Adipocyte (in vitro differentiated cells): ENCODE measurements at regions not wholly inside any gene's neighbourhood (a gene's known extent, or its start where the extent isn't known, plus 50 kb on each side); places are given as distances from the start of the nearest gene placed in this dataset.

ENCODE experiments used
- DNase-seq: peaks from one replicate; pipeline ENCODE4 v3.0.0-alpha.2; 2015; ENCODE audit warnings: low read depth
- H3K27me3 ChIP-seq: replicated peaks from 2 replicates; pipeline ENCODE4 v1.7.0; 2013; ENCODE audit warnings: mild to moderate bottlenecking, low read length, moderate library complexity; ENCODE audit not compliant: control insufficient read depth, insufficient read depth
- H3K36me3 ChIP-seq: 2 replicates; pipeline ENCODE4 v1.7.0; 2013; ENCODE audit warnings: low read length, mild to moderate bottlenecking, moderate library complexity; ENCODE audit not compliant: control insufficient read depth, insufficient read depth, severe bottlenecking
- H3K4me1 ChIP-seq: 2 replicates; pipeline ENCODE4 v1.7.0; 2013; ENCODE audit warnings: mild to moderate bottlenecking, low read length, moderate library complexity; ENCODE audit not compliant: control insufficient read depth, insufficient read depth
- H3K4me3 ChIP-seq: 2 replicates; pipeline ENCODE4 v1.7.0; 2013; ENCODE audit warnings: mild to moderate bottlenecking, low read length, moderate library complexity
- H3K9ac ChIP-seq: 2 replicates; pipeline ENCODE4 v1.7.0; 2013; ENCODE audit warnings: mild to moderate bottlenecking, low read length, moderate library complexity
- H3K9me3 ChIP-seq: 2 replicates; pipeline ENCODE4 v1.7.0; 2013; ENCODE audit warnings: mild to moderate bottlenecking, low read length, moderate library complexity; ENCODE audit not compliant: control insufficient read depth

GRCh38 chr3:118541796-118542195 lies 492.9 kb downstream of the IGSF11 start:
- H3K9me3 ChIP-seq = no peaks in the 10 kb centered on the region
- no peak overlapping the region for H3K9ac ChIP-seq
- H3K36me3 ChIP-seq = no peaks in the 10 kb centered on the region
- DNase-seq = no peak
- no peak overlapping the region for H3K4me3 ChIP-seq
- H3K27me3 ChIP-seq = no peaks in the 10 kb centered on the region
- H3K4me1 ChIP-seq = no peaks in the 10 kb centered on the region

GRCh38 chr3:118543832-118544231 lies 490.8 kb downstream of the IGSF11 start:
- DNase-seq = no peak
- no peaks in the 10 kb centered on the region for H3K27me3 ChIP-seq
- H3K4me3 ChIP-seq = no peak overlapping the region
- no peak overlapping the region for H3K9ac ChIP-seq
- H3K36me3 ChIP-seq = no peaks in the 10 kb centered on the region
- no peaks in the 10 kb centered on the region for H3K4me1 ChIP-seq
- no peaks in the 10 kb centered on the region for H3K9me3 ChIP-seq

GRCh38 chr3:118544458-118544857 lies 490.2 kb downstream of the IGSF11 start:
- no peak overlapping the region for H3K9ac ChIP-seq
- no peaks in the 10 kb centered on the region for H3K9me3 ChIP-seq
- H3K4me1 ChIP-seq = no peaks in the 10 kb centered on the region
- no peak overlapping the region for H3K4me3 ChIP-seq
- H3K27me3 ChIP-seq = no peaks in the 10 kb centered on the region
- DNase-seq = no peak
- H3K36me3 ChIP-seq = no peaks in the 10 kb centered on the region

GRCh38 chr3:118548434-118548833 lies 486.2 kb downstream of the IGSF11 start:
- Histone ChIP-seq H3K36me3 (no peaks in the 10 kb centered on the region), H3K4me1 (no peaks in the 10 kb centered on the region), H3K27me3 (no peaks in the 10 kb centered on the region), H3K9me3 (no peaks in the 10 kb centered on the region), H3K4me3 (no peak overlapping the region), H3K9ac (no peak overlapping the region)
- no peak for DNase-seq

- no peaks in the 10 kb centered on the region for H3K36me3 ChIP-seq
- no peak for DNase-seq
- H3K4me1 ChIP-seq = no peaks in the 10 kb centered on the region
- H3K9ac ChIP-seq = no peak overlapping the region
- no peaks in the 10 kb centered on the region for H3K9me3 ChIP-seq
- H3K4me3 ChIP-seq = no peak overlapping the region
- no peaks in the 10 kb centered on the region for H3K27me3 ChIP-seq
Measured at GRCh38 chr3:118550122-118550521, 484.5 kb downstream of the IGSF11 start.

- Histone ChIP-seq H3K9me3 (no peaks in the 10 kb centered on the region), H3K4me3 (no peak overlapping the region), H3K9ac (no peak overlapping the region), H3K27me3 (no peaks in the 10 kb centered on the region), H3K4me1 (no peaks in the 10 kb centered on the region), H3K36me3 (no peaks in the 10 kb centered on the region)
- DNase-seq = no peak
Measured at GRCh38 chr3:118550556-118550955, 484.1 kb downstream of the IGSF11 start.

GRCh38 chr3:118554148-118554838 lies 480.4 kb downstream of the IGSF11 start:
- Histone ChIP-seq H3K36me3 (no peaks in the 10 kb centered on the region), H3K27me3 (no peaks in the 10 kb centered on the region), H3K9me3 (no peaks in the 10 kb centered on the region), H3K4me3 (no peak overlapping the region), H3K4me1 (no peaks in the 10 kb centered on the region), H3K9ac (no peak overlapping the region)
- DNase-seq = no peak

GRCh38 chr3:118556983-118557382 lies 477.7 kb downstream of the IGSF11 start:
- H3K9me3 ChIP-seq = no peaks in the 10 kb centered on the region
- H3K4me1 ChIP-seq = no peaks in the 10 kb centered on the region
- no peak overlapping the region for H3K9ac ChIP-seq

GRCh38 chr3:118557513-118557912 lies 477.1 kb downstream of the IGSF11 start:
- Histone ChIP-seq H3K4me1 (no peaks in the 10 kb centered on the region), H3K27me3 (no peaks in the 10 kb centered on the region), H3K4me3 (no peak overlapping the region), H3K9ac (no peak overlapping the region), H3K36me3 (no peaks in the 10 kb centered on the region), H3K9me3 (no peaks in the 10 kb centered on the region)
- DNase-seq = no peak

More at GRCh38 chr3:118556983-118557382, 477.7 kb downstream of the IGSF11 start:
- Histone ChIP-seq H3K27me3 (no peaks in the 10 kb centered on the region), H3K4me3 (no peak overlapping the region), H3K36me3 (no peaks in the 10 kb centered on the region)
- no peak for DNase-seq

- no peaks in the 10 kb centered on the region for H3K27me3 ChIP-seq
- H3K9ac ChIP-seq = no peak overlapping the region
- no peaks in the 10 kb centered on the region for H3K4me1 ChIP-seq
Measured at GRCh38 chr3:118559286-118559685, 475.4 kb downstream of the IGSF11 start.

GRCh38 chr3:118564800-118565199 lies 469.8 kb downstream of the IGSF11 start:
- no peaks in the 10 kb centered on the region for H3K9me3 ChIP-seq
- H3K36me3 ChIP-seq = no peaks in the 10 kb centered on the region
- H3K4me3 ChIP-seq = no peak overlapping the region
- no peaks in the 10 kb centered on the region for H3K4me1 ChIP-seq
- H3K27me3 ChIP-seq = no peaks in the 10 kb centered on the region
- no peak overlapping the region for H3K9ac ChIP-seq
- DNase-seq = no peak

More at GRCh38 chr3:118559286-118559685, 475.4 kb downstream of the IGSF11 start:
- no peak for DNase-seq
- no peaks in the 10 kb centered on the region for H3K36me3 ChIP-seq
- no peak overlapping the region for H3K4me3 ChIP-seq
- H3K9me3 ChIP-seq = no peaks in the 10 kb centered on the region

GRCh38 chr3:118573912-118574311 lies 460.7 kb downstream of the IGSF11 start:
- no peaks in the 10 kb centered on the region for H3K36me3 ChIP-seq
- H3K9ac ChIP-seq = no peak overlapping the region
- DNase-seq = no peak
- no peaks in the 10 kb centered on the region for H3K9me3 ChIP-seq
- no peak overlapping the region for H3K4me3 ChIP-seq
- no peaks in the 10 kb centered on the region for H3K27me3 ChIP-seq
- H3K4me1 ChIP-seq = no peaks in the 10 kb centered on the region
